ENCODE measurements at regions not wholly inside any gene's neighbourhood (a gene's known extent, or its start where the extent isn't known, plus 50 kb on each side); places are given as distances from the start of the nearest gene placed in this dataset.

- intact Hi-C loops (cut with DNase I; ENCODE audit: low total_unique reads) = no loop called here
- DNase-seq = no peak
- H3K4me3 ChIP-seq = no peak overlapping the region
- no peak for TF ChIP-seq CTCF (IDR thresholded peaks at IDR 0.05)
- no peak for TF ChIP-seq EP300 (IDR thresholded peaks at IDR 0.05)
- TF ChIP-seq POLR2A (IDR thresholded peaks at IDR 0.05) = no peak
- TF ChIP-seq POLR2AphosphoS5 (IDR thresholded peaks at IDR 0.05) = no peak
- H3K36me3 ChIP-seq = no peaks in the 10 kb centered on the region
- no peak overlapping the region for H3K27ac ChIP-seq
- WGBS, 5 donors = 35 to 54% (median 44%) methylated on average over 4 of the region's 4 CpGs
- no peaks in the 10 kb centered on the region for H3K27me3 ChIP-seq
- H3K9me3 ChIP-seq = no peaks in the 10 kb centered on the region
- H3K4me1 ChIP-seq = no peaks in the 10 kb centered on the region
These were observed 275.5 kb downstream of the SS18 start for GRCh38 chr18:25814841-25815458.

- TF ChIP-seq CTCF (IDR thresholded peaks at IDR 0.05) (no peak), EP300 (IDR thresholded peaks at IDR 0.05) (no peak), POLR2AphosphoS5 (IDR thresholded peaks at IDR 0.05) (no peak), POLR2A (IDR thresholded peaks at IDR 0.05) (no peak)
- Histone ChIP-seq H3K36me3 (no peaks in the 10 kb centered on the region), H3K27ac (no peak overlapping the region), H3K4me3 (no peak overlapping the region), H3K9me3 (no peaks in the 10 kb centered on the region), H3K4me1 (no peaks in the 10 kb centered on the region), H3K27me3 (no peaks in the 10 kb centered on the region)
- WGBS, 5 donors = 46 to 79% (median 66%) methylated on average over 5 of the region's 5 CpGs
- DNase-seq = no peak
- intact Hi-C loops (cut with DNase I; ENCODE audit: low total_unique reads) = no loop called here
These were observed 277.3 kb downstream of the SS18 start for GRCh38 chr18:25813110-25813509.

GRCh38 chr18:25810736-25811135 lies 279.7 kb downstream of the SS18 start:
- H3K4me3 ChIP-seq = no peak overlapping the region
- no peaks in the 10 kb centered on the region for H3K4me1 ChIP-seq
- no peak for DNase-seq
- TF ChIP-seq POLR2AphosphoS5 (IDR thresholded peaks at IDR 0.05) (no peak), CTCF (IDR thresholded peaks at IDR 0.05) (no peak), POLR2A (IDR thresholded peaks at IDR 0.05) (no peak), EP300 (IDR thresholded peaks at IDR 0.05) (no peak)
- intact Hi-C loops (cut with DNase I; ENCODE audit: low total_unique reads) = no loop called here
- H3K27ac ChIP-seq = no peak overlapping the region
- no peaks in the 10 kb centered on the region for H3K36me3 ChIP-seq
- no peaks in the 10 kb centered on the region for H3K27me3 ChIP-seq
- 88 to 96% (median 90%) methylated on average over 3 of the region's 3 CpGs for WGBS, 5 donors
- H3K9me3 ChIP-seq = no peaks in the 10 kb centered on the region

- H3K4me3 ChIP-seq = no peak overlapping the region
- intact Hi-C loops (cut with DNase I; ENCODE audit: low total_unique reads) = no loop called here
- no peak for TF ChIP-seq CTCF (IDR thresholded peaks at IDR 0.05)
- 84 to 89% (median 89%) methylated on average over 4 of the region's 4 CpGs for WGBS, 5 donors
- no peaks in the 10 kb centered on the region for H3K4me1 ChIP-seq
- H3K9me3 ChIP-seq = peaks cover 0 to 4% (median 0%) of the 10 kb centered on the region in 4 donors
- no peak overlapping the region for H3K27ac ChIP-seq
- no peaks in the 10 kb centered on the region for H3K36me3 ChIP-seq
- no peaks in the 10 kb centered on the region for H3K27me3 ChIP-seq
- no peak for DNase-seq
These were observed 284.5 kb downstream of the SS18 start for GRCh38 chr18:25805939-25806338.
